MG63 (cell line): ENCODE measurements at regions not wholly inside any gene's neighbourhood (a gene's known extent, or its start where the extent isn't known, plus 50 kb on each side); places are given as distances from the start of the nearest gene placed in this dataset.
"Not testable (repeated sequence)": the region's sequence is repeated elsewhere in the genome, so short reads cannot be mapped to it uniquely, and the experiment has no call there.

Experiments used
- DNase-seq: peaks from one replicate; pipeline ENCODE4 v3.0.0-alpha.2; 2020
- H3K27me3 ChIP-seq: fragments of 250-450 bp; sonication (Bioruptor Pico); 2 replicates; pipeline ENCODE4 v1.5.1; 2020; ENCODE audit warnings: mild to moderate bottlenecking, moderate library complexity
- H3K36me3 ChIP-seq: fragments of 250-450 bp; sonication (Bioruptor Pico); 2 replicates; pipeline ENCODE4 v1.5.1; 2020; ENCODE audit warnings: mild to moderate bottlenecking, moderate library complexity
- H3K4me3 ChIP-seq: fragments of 250-450 bp; sonication (Bioruptor Pico); 2 replicates; pipeline ENCODE4 v1.5.1; 2020; ENCODE audit warnings: mild to moderate bottlenecking, moderate library complexity
- H3K9me3 ChIP-seq: fragments of 250-450 bp; sonication (Bioruptor Pico); 2 replicates; pipeline ENCODE4 v1.5.1; 2020; ENCODE audit warnings: mild to moderate bottlenecking, moderate library complexity

DNA sequence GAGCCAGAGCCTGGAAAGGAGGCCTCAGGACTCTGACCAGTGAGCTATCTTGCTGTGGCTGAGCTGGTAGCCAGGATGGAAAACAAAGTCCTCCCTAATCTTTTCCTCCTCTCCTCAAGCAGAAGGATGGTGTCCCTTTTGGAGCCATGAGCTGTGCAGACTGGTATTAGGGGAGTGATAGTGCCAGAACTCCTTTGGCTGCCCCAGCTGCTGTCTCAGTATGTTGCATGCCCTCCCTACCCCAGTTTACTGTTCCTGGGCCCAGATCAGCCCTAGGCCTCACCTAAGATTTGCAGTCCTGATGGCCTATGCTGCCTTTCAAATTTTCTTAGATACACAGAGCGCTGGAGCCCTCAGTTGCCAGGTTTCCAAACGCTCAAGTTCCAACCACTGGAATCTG, 150.3 kb upstream of the ALG10B start:
- no peaks in the 10 kb centered on the region for H3K9me3 ChIP-seq
- H3K4me3 ChIP-seq: no peak overlapping the region
- no peaks in the 10 kb centered on the region for H3K36me3 ChIP-seq
- no peak for DNase-seq
- H3K27me3 ChIP-seq: no peaks in the 10 kb centered on the region

DNA sequence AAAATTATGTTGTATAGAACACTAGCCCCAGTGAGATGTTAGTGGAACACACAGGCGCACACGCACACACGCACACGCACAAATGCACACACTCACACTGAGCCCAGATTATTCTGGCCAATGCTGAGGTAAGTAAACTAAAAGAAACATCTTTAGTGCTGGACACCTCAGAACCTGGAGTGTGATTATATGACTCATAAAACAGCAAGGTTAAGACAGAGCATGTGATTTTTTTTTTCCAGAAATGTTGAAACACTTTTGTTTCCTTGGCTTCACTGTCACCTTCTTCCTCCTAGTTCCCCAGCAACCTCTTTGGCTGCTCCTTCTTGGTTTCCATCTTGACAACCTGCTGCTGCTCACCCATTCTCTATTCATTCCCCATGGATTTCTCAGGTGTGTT, 141.0 kb upstream of the ALG10B start:
- no peak for DNase-seq
- Histone ChIP-seq H3K36me3 (no peaks in the 10 kb centered on the region), H3K4me3 (no peak overlapping the region), H3K9me3 (no peaks in the 10 kb centered on the region), H3K27me3 (no peaks in the 10 kb centered on the region)

DNA sequence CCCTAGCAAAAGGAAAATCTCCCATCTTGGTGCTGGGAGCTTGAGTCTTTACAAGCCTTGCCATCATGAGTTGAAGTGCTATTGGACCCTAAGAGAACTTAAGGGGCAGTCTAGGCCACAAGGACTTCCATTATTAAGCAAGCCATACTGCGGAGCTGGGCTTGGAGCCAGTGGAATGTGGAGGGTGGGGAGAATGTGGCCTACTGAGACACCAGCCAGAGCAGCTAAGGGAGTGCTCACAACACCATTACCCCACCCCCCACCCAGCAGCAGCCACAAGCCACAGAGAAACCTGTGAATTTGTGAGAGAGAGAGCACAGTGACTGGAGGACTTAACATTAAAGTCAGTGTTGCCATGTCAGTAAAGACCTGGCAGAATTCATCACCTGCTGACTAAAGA, 133.0 kb upstream of the ALG10B start:
- H3K36me3 ChIP-seq, H3K4me3 ChIP-seq, H3K27me3 ChIP-seq, H3K9me3 ChIP-seq: not testable (repeated sequence)
- DNase-seq: peak; percentile 15

DNA sequence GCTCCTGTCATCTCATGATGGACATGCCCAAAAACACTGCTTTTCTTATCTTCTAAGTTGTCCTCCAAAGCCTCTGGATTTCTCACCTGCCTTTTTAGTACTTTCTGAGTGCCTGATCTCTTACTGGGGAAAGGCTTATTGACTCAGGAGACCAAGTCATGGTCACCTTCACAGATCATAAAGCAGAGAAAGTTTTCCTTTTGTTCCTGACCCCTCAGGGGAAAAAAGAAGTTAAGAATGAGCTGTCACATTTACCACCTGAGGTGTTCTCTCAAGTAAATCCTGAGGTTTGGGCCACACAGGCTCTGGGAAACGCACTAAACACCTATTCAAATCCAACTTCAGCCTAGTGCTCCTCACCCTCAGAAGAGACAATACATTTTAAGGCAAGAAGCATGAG, 119.3 kb upstream of the ALG10B start:
- H3K4me3 ChIP-seq, DNase-seq, H3K27me3 ChIP-seq, H3K36me3 ChIP-seq, H3K9me3 ChIP-seq: not testable (repeated sequence)

DNA sequence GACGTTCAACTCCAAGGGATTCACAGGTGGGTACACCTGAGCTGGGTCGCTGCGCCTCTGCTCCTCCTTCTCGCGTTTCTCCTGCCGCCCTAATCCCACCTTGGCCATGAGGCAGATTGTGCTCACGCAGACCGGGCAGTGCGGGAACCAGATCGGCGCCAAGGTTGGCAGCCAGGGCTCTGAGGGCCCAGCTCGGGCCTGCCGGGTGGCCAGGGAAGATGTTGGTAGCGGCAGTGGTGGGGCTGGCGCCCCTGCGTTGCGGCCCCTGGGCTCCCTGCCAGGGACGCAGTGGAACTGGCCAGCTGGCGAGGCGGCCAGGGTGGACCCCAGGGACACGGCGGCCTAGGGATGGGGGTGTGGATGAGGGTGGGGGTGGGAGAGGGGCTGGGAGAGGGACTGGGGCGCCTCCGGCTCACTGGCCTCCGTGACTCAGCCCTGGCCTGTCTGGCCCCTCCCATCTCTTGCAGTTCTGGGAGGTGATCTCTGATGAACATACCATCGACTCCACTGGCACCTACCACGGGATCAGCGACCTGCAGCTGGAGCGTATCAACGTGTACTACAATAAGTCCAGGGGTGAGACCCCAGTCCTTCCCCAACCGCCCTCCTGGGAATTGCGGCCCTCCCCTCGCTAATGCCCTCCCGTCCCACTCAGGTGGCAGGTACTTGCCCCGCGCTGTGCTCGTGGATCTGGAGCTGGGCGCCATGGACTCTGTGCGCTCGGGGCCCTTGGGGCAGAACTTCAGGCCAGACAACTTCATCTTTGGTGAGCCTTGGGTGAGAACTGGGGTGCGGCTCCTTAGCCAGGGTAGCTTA, 114.9 kb upstream of the ALG10B start:
- DNase-seq: no peak
- H3K9me3 ChIP-seq: no peaks in the 10 kb centered on the region
- no peak overlapping the region for H3K4me3 ChIP-seq
- H3K27me3 ChIP-seq: no peaks in the 10 kb centered on the region
- no peaks in the 10 kb centered on the region for H3K36me3 ChIP-seq

DNA sequence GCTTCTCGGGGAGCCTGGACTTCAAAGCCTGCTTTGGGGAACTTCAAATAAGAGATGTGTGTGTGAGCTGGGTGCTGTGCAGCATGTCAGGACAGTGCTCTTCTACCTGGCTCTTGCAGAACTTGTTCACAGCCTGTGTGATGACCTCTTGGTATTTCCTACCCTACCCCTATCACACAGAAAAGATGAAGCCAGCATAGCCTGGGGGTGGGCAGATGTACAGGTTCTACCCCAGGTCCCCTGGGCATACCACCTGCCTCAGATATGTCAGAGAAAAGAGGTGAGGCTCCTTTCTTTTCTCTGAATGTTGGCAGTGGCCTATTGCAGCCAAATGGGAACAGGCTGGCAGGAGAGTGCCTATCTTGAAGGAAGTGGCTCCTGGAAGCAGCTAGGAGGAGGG, 111.7 kb upstream of the ALG10B start:
- Histone ChIP-seq H3K4me3 (no peak overlapping the region), H3K36me3 (no peaks in the 10 kb centered on the region), H3K9me3 (no peaks in the 10 kb centered on the region), H3K27me3 (no peaks in the 10 kb centered on the region)
- no peak for DNase-seq

DNA sequence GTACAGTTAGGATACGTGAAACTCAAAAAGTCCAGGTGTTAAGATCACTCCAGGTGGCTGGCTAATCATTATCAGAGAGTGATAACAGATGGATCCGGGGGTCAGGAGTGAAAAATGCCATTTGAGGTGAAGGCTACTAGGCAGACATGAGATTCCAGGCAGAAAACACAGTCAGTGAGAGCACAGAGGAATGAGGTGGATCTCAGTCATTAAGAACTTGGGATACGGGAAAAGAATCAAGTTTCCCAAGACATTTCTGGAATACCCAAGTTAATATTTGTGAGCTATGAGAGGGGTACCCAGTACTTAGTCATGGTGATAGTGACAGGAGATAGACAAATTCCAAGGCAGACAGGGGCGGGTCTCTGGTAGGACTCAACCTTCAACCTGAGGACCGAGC, 94.6 kb upstream of the ALG10B start:
- no peaks in the 10 kb centered on the region for H3K36me3 ChIP-seq
- no peaks in the 10 kb centered on the region for H3K27me3 ChIP-seq
- no peak overlapping the region for H3K4me3 ChIP-seq
- H3K9me3 ChIP-seq: no peaks in the 10 kb centered on the region
- DNase-seq: no peak

DNA sequence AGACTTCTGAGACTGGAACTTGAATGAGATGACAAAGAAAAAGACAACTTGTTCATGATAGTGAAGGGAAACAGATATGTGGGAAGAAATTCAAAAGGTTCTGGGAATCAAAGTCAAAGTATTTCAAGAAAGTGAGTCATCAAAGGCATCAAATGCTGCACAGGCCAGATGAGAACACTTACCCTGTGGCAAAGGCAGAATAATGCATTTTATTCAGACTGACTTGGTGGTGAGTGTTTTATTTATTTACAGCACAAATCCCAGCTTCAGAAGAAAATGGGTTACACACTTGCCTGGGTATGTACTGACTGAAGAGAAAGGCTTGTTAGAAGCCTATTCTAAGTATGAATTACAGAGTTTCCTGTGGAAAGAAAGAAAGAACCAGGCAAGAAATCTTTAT, 78.2 kb upstream of the ALG10B start:
- H3K27me3 ChIP-seq, H3K36me3 ChIP-seq, H3K4me3 ChIP-seq, H3K9me3 ChIP-seq: not testable (repeated sequence)
- DNase-seq: peak; percentile 33

DNA sequence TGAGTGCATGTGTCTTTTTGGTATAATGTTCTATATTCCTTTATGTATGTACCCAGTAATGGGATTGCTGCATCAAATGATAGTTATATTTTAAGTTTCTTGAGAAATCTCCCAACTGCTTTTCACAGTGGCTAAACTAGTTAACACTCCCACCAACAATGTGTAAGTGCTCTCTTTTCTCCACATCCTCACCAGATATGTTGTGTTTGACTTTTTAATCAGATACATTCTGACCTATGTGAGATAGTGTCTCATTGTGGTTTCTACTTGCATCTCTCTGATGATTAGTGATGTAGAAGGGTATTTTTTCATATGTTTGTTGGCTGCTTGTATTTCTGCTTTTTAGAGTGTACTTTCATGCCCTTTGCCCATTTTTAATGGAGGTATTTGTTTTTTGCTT, 62.8 kb upstream of the ALG10B start:
- DNase-seq: no peak
- Histone ChIP-seq H3K9me3 (no peaks in the 10 kb centered on the region), H3K4me3 (no peak overlapping the region), H3K27me3 (no peaks in the 10 kb centered on the region), H3K36me3 (no peaks in the 10 kb centered on the region)

DNA sequence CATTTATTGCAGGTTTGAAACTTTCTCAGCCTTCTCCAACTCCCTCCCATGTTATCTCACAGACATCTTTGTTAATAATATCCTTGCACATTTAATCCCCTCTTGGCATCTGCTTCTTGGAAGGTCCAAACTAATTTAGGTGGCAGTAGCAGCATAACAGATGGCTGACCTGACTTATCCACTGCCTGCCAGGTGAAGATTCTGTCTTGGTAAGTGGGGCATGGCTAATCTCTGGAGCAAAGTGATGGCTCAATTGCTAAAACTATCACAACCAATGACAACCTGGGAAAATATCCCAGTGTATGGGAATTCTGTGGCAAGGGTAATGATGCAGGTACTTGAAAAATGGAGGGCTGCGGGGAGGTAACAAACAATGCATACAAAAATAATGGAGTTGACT, 58.2 kb upstream of the ALG10B start:
- no peak for DNase-seq
- no peaks in the 10 kb centered on the region for H3K27me3 ChIP-seq
- no peaks in the 10 kb centered on the region for H3K9me3 ChIP-seq
- no peak overlapping the region for H3K4me3 ChIP-seq
- H3K36me3 ChIP-seq: no peaks in the 10 kb centered on the region
